COLO829 (cell line): ENCODE measurements at regions not wholly inside any gene's neighbourhood (a gene's known extent, or its start where the extent isn't known, plus 50 kb on each side); places are given as distances from the start of the nearest gene placed in this dataset.
"Not testable (repeated sequence)": the region's sequence is repeated elsewhere in the genome, so short reads cannot be mapped to it uniquely, and the experiment has no call there.

ENCODE experiments used
- DNase-seq: peaks from one replicate; pipeline ENCODE4 v3.0.0; 2012; ENCODE audit warnings: low spot score

DNA sequence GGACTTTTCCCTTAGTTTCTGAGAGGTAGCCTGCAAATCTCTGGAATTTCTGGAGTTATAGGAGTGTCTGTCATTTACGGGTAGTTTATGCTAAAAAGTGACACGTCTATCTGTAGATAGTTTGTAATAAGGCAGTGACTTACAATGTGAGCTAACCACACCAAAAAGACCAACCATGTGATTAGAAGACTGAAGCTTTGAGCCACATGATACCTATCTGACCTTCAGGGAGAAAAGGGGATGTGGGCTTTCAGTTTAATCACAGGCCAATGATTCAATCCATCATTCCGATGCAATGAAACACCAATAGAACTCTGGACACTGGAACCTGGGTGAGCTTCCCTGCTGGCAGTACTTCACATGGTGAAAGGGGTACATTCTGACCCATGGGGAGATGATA, 254.6 kb upstream of the GK2 start:
- no peak for DNase-seq

- no peak for DNase-seq
These were observed 253.2 kb upstream of the GK2 start for GRCh38 chr4:79661196-79661595.

GRCh38 chr4:79659308-79659870, 251.4 kb upstream of the GK2 start:
- DNase-seq: not testable (repeated sequence)

GRCh38 chr4:79657379-79657778, 249.4 kb upstream of the GK2 start:
- DNase-seq: no peak

GRCh38 chr4:79653871-79654270, 245.8 kb upstream of the GK2 start:
- DNase-seq: no peak

- no peak for DNase-seq
These were observed 244.7 kb upstream of the GK2 start for GRCh38 chr4:79652738-79653137.

GRCh38 chr4:79652232-79652631, 244.2 kb upstream of the GK2 start:
- DNase-seq: no peak

- no peak for DNase-seq
These were observed 243.4 kb upstream of the GK2 start for GRCh38 chr4:79651456-79651855.

GRCh38 chr4:79650794-79651431, 242.9 kb upstream of the GK2 start:
- peak; percentile 26 for DNase-seq

- no peak for DNase-seq
These were observed 242.2 kb upstream of the GK2 start for GRCh38 chr4:79650217-79650616.

DNA sequence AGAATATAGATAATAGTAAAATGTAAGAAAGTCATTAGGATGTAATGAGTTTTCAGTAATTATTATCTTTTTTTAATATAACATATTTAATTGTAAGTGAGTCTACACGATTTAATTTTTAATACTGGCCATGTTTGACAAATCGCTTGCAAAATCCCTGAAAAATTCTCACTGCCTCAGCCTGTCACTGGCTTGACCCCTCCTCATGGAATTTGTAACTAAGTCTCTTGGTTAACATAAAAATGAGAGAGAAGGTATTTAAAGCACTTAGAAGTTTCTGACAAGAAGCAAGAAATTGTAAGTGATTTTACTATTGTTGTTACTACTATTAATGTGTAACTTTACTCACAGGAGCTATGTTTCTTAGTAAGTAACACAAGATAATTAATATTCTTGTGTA, 237.9 kb upstream of the GK2 start:
- DNase-seq: no peak

DNA sequence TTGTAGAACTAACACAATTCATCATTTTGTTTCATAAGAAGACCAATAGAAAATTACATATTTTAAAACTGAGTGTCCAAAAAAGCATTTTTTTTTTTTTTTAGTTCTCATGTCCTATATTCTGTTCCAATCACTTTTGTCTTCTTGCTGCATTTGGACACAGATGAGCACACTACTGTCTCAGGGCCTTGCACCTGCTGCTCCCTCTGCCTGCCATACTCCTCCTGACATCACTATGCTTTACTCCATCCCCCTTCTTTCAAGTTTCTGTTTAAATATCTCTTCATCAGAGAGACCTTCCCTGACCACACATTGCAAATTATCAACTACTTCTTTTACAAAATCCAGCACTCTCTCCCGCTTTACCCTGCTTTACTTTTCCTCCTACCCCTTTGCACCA, 230.7 kb upstream of the GK2 start:
- no peak for DNase-seq

GRCh38 chr4:79636991-79637390, 229.0 kb upstream of the GK2 start:
- no peak for DNase-seq

- DNase-seq: no peak
These were observed 226.1 kb upstream of the GK2 start for GRCh38 chr4:79634111-79634510.

DNA sequence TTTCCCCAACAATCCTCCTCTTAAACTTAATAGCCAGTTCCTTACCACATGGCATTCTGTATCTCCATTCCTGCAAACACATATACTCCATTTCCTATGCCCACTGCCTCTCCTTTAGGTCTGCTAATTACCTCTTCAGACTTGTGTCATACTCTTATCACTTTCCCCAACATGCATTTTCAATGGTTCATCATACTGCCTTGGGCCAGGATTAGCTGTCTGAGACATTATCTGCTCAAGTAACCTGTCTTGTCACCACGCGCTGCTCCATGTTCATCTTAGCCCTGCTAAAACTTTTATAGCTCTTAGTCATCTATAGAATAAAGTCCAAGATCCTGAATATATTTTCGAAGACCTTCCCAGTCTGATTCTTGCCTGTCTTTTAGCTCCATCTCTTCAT, 224.1 kb upstream of the GK2 start:
- DNase-seq: no peak

GRCh38 chr4:79626611-79627010, 218.6 kb upstream of the GK2 start:
- no peak for DNase-seq

DNA sequence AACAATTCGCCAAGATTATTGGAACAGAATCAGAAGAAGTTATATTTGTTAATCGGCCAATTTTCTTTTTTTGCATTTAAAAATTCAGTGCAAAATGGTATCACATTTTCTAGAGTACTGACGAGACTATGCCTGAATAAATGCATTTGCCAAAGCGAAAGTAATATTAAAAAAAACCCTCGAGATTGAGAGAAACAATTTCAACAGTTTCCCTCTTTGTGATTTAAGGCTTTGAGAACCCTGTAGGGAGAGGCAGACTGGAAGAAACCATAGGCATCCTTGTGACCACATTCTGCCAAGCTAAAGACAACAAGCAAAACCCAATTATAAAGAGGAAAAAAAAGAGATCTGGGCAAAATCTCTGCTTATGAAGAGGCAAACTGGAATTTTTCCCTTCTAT, 218.1 kb upstream of the GK2 start:
- DNase-seq: no peak

- no peak for DNase-seq
These were observed 217.3 kb upstream of the GK2 start for GRCh38 chr4:79625361-79625760.

DNA sequence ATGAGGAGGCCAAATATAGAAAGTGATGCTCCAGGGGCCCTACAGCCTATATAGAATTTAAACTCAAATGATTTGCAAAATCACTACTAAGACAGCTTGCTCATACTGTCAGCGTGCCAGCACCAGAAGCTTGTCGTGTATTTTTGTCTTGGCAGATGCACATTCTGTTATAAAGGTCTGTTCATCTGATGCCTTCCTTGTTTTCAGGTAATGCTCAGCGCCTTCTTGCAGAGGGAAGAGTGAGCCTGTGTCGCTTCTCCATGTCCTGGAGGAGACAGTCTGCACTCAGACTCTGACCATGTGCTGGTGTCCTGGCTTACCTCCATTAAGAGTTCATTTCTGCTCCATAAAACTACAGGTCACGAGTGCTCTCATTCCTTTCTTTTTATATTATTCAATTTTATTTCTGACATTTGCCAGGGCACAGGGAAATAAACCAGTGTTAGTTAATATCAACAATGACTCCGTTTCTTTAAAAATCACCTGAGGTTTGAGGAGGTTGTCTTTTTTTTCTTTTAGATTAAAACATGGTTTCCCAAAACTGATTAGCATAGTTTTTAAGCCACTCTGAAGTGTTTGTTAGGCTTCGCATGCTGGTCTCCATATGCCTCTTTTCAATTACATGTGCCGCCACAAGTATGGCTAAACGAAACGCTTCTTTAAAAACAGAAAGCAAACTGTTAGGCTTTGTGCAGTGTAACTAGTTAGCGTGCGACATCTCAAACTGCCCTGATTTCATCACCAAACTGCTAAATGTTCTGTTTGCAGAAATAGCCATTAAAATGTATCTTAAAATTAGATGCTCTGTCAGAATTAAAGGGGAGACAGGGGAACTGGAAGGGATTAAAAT, 215.2 kb upstream of the GK2 start:
- DNase-seq: no peak

GRCh38 chr4:79621061-79621460, 213.0 kb upstream of the GK2 start:
- DNase-seq: no peak

DNA sequence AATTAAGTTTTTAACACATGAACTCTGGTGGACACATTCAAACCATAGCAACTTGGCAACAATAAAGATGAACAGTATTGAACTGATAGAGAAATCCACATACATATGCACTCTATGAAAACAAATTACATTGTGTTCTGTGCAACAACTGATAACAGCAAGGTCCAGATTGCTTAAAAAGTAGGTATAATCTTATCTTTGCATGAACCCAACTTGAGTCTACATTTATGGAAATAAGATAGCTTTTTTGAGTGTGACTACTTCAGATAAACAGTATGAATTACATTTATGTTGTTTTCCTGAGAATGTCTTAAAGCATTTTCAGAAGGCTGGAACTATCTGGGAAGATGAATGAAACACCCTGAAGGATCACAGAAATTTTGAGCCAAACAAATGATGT, 212.6 kb upstream of the GK2 start:
- DNase-seq: no peak

- DNase-seq: no peak
These were observed 205.4 kb upstream of the GK2 start for GRCh38 chr4:79613269-79613935.

DNA sequence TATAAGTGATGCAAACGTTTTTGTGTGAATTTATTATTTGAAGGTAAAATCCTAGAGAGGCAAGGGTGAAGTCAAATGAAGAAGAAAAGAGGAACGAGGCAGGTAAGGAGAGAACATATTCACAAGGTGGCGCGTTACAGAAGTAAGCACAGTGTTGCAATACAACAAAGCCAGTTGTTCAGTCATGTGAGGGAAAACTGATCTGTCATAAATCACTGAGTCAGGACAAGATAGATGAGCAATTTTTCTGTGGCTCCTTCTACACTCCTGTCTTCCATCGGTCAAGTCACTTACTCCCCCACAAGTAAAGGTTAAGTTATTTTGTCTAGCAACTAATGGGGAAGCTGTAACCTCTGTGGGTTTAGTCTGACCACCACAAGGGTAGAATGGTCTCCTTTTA, 203.0 kb upstream of the GK2 start:
- DNase-seq: no peak
